Parathyroid adenoma (tissue), 2 donors: ENCODE measurements at regions not wholly inside any gene's neighbourhood (a gene's known extent, or its start where the extent isn't known, plus 50 kb on each side); places are given as distances from the start of the nearest gene placed in this dataset.
A peak's percentile ranks its signal among the peaks of the same experiment; 100 is the strongest.

ENCODE experiments used
- H2AFZ ChIP-seq: fragments of 300-600 bp; sonication (generic); one replicate; pipeline ENCODE4 v1.7.0; 2017; ENCODE audit warnings: antibody characterized with exemption, mild to moderate bottlenecking
- H3K27ac ChIP-seq: fragments of 300-600 bp; sonication (generic); one replicate; pipeline ENCODE4 v1.7.0; 2017
- H3K27me3 ChIP-seq: fragments of 300-600 bp; sonication (generic); one replicate; pipeline ENCODE4 v1.7.0; 2017; ENCODE audit warnings: low read length; ENCODE audit not compliant: control insufficient read depth, insufficient read depth
- H3K36me3 ChIP-seq: fragments of 300-600 bp; sonication (generic); one replicate; pipeline ENCODE4 v1.7.0; 2017; ENCODE audit warnings: low read length; ENCODE audit not compliant: control insufficient read depth, insufficient read depth
- H3K4me1 ChIP-seq: fragments of 300-600 bp; sonication (generic); one replicate; pipeline ENCODE4 v1.7.0; 2017; ENCODE audit warnings: control low read depth
- H3K4me2 ChIP-seq: fragments of 300-600 bp; sonication (generic); one replicate; pipeline ENCODE4 v1.7.0; 2017; ENCODE audit warnings: low read length
- H3K4me3 ChIP-seq: fragments of 300-600 bp; sonication (generic); one replicate; pipeline ENCODE4 v1.7.0; 2017; ENCODE audit warnings: low read depth, low read length
- H3K79me2 ChIP-seq: fragments of 300-600 bp; sonication (generic); one replicate; pipeline ENCODE4 v1.7.0; 2017; ENCODE audit warnings: control low read depth
- H3K9ac ChIP-seq: fragments of 300-600 bp; sonication (generic); one replicate; pipeline ENCODE4 v1.7.0; 2017; ENCODE audit warnings: mild to moderate bottlenecking
- H3K9me3 ChIP-seq: fragments of 300-600 bp; sonication (generic); one replicate; pipeline ENCODE4 v1.7.0; 2017; ENCODE audit warnings: low read length; ENCODE audit not compliant: control insufficient read depth
- CTCF ChIP-seq: fragments of 300-600 bp; sonication (generic); IDR thresholded peaks from one replicate; pipeline ENCODE4 v1.7.0; 2017; ENCODE audit warnings: antibody characterized with exemption, mild to moderate bottlenecking
- donor health status: primary hyperparathyroidism.

GRCh38 chr2:236717120-236717519 is 147.5 kb downstream of the ACKR3 start:
- H3K9ac ChIP-seq = no peak overlapping the region
- no peak for TF ChIP-seq CTCF

GRCh38 chr2:236717729-236718128 is 148.1 kb downstream of the ACKR3 start:
- Histone ChIP-seq H3K4me2 (peak overlapping the region; percentile 0), H3K27ac (no peak overlapping the region), H2AFZ (peak overlapping the region; percentile 1), H3K27me3 (no peaks in the 10 kb centered on the region), H3K9me3 (no peaks in the 10 kb centered on the region), H3K79me2 (no peaks in the 10 kb centered on the region), H3K4me1 (peaks cover 20% of the 10 kb centered on the region), H3K36me3 (no peaks in the 10 kb centered on the region), H3K4me3 (no peak overlapping the region), H3K9ac (no peak overlapping the region)
- no peak for TF ChIP-seq CTCF

More at GRCh38 chr2:236717120-236717519, 147.5 kb downstream of the ACKR3 start:
- Histone ChIP-seq H3K27me3 (no peaks in the 10 kb centered on the region), H3K4me3 (no peak overlapping the region), H3K4me2 (no peak overlapping the region), H3K9me3 (no peaks in the 10 kb centered on the region), H3K79me2 (no peaks in the 10 kb centered on the region), H3K27ac (no peak overlapping the region), H3K36me3 (no peaks in the 10 kb centered on the region), H2AFZ (no peak overlapping the region), H3K4me1 (peaks cover 20% of the 10 kb centered on the region)

- no peak overlapping the region for H3K9ac ChIP-seq
- no peaks in the 10 kb centered on the region for H3K36me3 ChIP-seq
- H3K4me2 ChIP-seq = peak overlapping the region; percentile 0
- no peaks in the 10 kb centered on the region for H3K79me2 ChIP-seq
- peaks cover 20% of the 10 kb centered on the region for H3K4me1 ChIP-seq
- no peaks in the 10 kb centered on the region for H3K27me3 ChIP-seq
- peak overlapping the region; percentile 1 for H2AFZ ChIP-seq
- no peaks in the 10 kb centered on the region for H3K9me3 ChIP-seq
- TF ChIP-seq CTCF = no peak
- no peak overlapping the region for H3K4me3 ChIP-seq
- no peak overlapping the region for H3K27ac ChIP-seq
Observed at GRCh38 chr2:236718207-236718992, 148.8 kb downstream of the ACKR3 start.

GRCh38 chr2:236719192-236719635 is 149.6 kb downstream of the ACKR3 start:
- Histone ChIP-seq H3K27me3 (no peaks in the 10 kb centered on the region), H3K9me3 (no peaks in the 10 kb centered on the region), H3K9ac (no peak overlapping the region), H3K4me1 (peaks cover 20% of the 10 kb centered on the region), H3K79me2 (no peaks in the 10 kb centered on the region), H3K4me3 (no peak overlapping the region), H3K36me3 (no peaks in the 10 kb centered on the region), H2AFZ (no peak overlapping the region), H3K27ac (no peak overlapping the region), H3K4me2 (no peak overlapping the region)
- no peak for TF ChIP-seq CTCF
